Hematopoietic multipotent progenitor cell treated with erythropoietin and hydrocortisone succinate and interleukin-3 and kit ligand, for 6 days (in vitro differentiated cells): ENCODE measurements at regions not wholly inside any gene's neighbourhood (a gene's known extent, or its start where the extent isn't known, plus 50 kb on each side); places are given as distances from the start of the nearest gene placed in this dataset.

Source experiments
- DNase-seq: peaks from one replicate; pipeline ENCODE4 v3.0.0-alpha.2; 2015

GRCh38 chr1:201660931-201661822, 122.2 kb downstream of the NAV1 start:
- no peak for DNase-seq

GRCh38 chr1:201661823-201662359, 123.0 kb downstream of the NAV1 start:
- no peak for DNase-seq

- no peak for DNase-seq
These were observed 123.7 kb downstream of the NAV1 start for GRCh38 chr1:201662646-201663045.

GRCh38 chr1:201663491-201664113, 124.7 kb downstream of the NAV1 start:
- DNase-seq = no peak

GRCh38 chr1:201665036-201665435, 126.1 kb downstream of the NAV1 start:
- no peak for DNase-seq

GRCh38 chr1:201666102-201666501, 127.2 kb downstream of the NAV1 start:
- no peak for DNase-seq

- DNase-seq = no peak
These were observed 127.7 kb downstream of the NAV1 start for GRCh38 chr1:201666645-201667044.

GRCh38 chr1:201667479-201667878, 128.6 kb downstream of the NAV1 start:
- no peak for DNase-seq

- no peak for DNase-seq
These were observed 131.6 kb downstream of the NAV1 start for GRCh38 chr1:201670517-201670916.

- no peak for DNase-seq
These were observed 133.8 kb downstream of the NAV1 start for GRCh38 chr1:201672685-201673084.

- peak; percentile 20 for DNase-seq
These were observed 134.2 kb downstream of the NAV1 start for GRCh38 chr1:201673093-201673492.

- DNase-seq = no peak
These were observed 135.0 kb downstream of the NAV1 start for GRCh38 chr1:201673915-201674314.

- DNase-seq = peak; percentile 75
These were observed 136.2 kb downstream of the NAV1 start for GRCh38 chr1:201675143-201675542.

- no peak for DNase-seq
These were observed 137.3 kb downstream of the NAV1 start for GRCh38 chr1:201676197-201676596.

- no peak for DNase-seq
These were observed 137.7 kb downstream of the NAV1 start for GRCh38 chr1:201676641-201677040.

- DNase-seq = no peak
These were observed 139.6 kb downstream of the NAV1 start for GRCh38 chr1:201678264-201679101.

- DNase-seq = no peak
These were observed 142.4 kb downstream of the NAV1 start for GRCh38 chr1:201681375-201681774.

- no peak for DNase-seq
These were observed 144.0 kb downstream of the NAV1 start for GRCh38 chr1:201682964-201683363.

- DNase-seq = no peak
These were observed 144.5 kb downstream of the NAV1 start for GRCh38 chr1:201683397-201683796.

- no peak for DNase-seq
These were observed 143.5 kb upstream of the IPO9 start for GRCh38 chr1:201685485-201685884.

GRCh38 chr1:201686714-201687455, 142.1 kb upstream of the IPO9 start:
- peak; percentile 52 for DNase-seq

GRCh38 chr1:201688514-201688913, 140.4 kb upstream of the IPO9 start:
- DNase-seq = no peak
